SKM-1 treated with dmso at 0.1 percent for 144 hours (cell line): ENCODE measurements at regions not wholly inside any gene's neighbourhood (a gene's known extent, or its start where the extent isn't known, plus 50 kb on each side); places are given as distances from the start of the nearest gene placed in this dataset.

Experiments
- DNase-seq: peaks from one replicate; lab custom pipeline; 2025; ENCODE audit not compliant: unreplicated experiment; lab: John Stamatoyannopoulos, UW

DNA sequence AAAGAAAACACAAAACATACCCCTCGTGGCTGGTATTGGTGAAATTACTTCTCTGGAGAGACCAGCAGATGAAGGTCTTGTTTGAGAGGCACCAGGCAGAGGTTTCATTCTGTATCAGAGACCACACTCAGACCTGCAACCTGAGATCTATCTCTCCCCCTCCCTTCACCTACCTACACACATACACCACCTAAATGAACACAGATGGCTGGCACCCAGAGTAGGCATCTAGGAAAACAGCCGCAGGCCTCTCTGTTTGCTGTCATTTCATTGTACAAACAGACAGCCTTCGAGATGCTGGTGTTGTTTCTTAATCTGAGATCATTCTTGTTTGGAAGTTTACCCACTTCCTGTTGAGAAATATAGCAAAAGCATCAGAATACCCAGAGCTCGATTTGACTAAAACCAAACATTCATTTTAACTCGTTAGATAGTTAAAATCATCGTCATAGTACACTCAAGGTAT lies 173.9 kb upstream of the SLC25A13 start:
- DNase-seq, result no peak

DNA sequence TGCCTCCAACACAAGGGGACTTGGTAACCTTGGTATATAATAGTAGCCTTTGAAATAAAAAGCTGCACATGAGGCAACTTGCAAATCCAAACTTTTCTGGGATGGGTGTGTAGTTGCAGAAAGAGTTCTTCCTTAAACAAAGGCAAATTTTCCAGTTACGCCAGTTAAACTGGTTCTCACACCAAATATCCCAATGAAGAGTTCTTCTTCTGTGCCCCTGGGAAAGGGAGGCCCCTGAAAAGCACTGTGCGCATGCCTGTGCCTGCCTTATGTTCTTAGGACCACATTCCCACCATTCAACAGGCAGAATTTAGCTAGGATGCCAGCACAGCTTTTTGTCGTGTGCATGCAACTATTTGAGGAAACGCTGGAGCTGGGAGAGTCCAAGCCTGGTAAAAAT lies 164.8 kb upstream of the SLC25A13 start:
- DNase-seq, result no peak

DNA sequence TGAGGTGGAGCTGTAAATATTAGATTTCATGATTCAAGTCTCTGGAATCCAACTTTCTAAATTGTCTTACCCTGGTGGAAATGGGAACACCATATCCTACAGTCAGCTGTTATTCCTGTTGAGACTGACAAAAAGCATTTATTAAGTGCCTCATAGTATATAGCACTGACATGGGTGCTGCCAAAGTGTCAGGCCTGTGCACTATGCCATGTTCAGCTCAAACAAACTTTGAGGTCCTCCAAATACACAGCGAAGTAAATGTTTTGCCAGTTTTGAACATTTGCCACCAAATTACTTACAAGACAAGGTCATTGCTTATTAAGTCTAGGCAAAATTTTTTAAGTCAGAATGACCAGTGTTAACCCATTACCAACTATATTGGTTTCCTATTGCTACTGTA lies 162.9 kb upstream of the SLC25A13 start:
- no peak for DNase-seq

DNA sequence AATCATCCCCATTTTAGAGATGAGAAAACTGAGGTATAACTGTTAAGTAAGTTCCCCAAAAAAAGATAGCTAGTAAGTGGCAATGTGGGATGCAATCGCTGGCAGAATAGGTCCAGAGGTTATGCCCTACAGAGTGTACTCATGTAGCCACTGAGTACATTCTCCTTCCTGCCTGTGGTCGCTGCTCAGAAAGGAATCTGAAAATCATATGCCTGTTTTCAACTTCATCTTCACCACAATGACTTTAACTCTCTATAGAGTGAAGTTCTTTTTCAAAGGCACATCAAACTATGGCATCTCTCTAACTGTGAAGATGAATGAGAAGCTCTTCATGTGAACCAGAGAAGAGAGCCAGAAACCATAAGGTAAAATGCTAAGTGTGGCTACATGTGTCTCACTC lies 162.2 kb upstream of the SLC25A13 start:
- DNase-seq, result no peak

DNA sequence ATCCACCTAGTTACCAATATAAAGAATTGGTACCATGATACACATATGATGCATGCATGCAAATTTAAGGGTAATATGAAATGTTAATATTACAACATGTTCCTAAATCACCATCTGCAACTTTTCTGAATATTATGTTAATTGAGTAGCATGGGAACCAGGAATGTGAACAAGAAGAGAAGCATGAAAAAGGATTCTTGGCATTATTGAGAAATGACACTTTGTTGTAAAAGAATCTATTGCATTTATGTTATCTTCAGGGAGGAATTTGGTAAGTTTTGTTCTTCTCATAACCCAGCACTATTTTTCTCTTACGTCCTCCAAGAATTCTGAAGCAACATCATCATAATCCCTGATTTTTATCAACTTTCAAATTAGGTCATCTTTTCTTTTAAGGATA lies 159.9 kb upstream of the SLC25A13 start:
- no peak for DNase-seq

GRCh38 chr7:96479015-96479645 lies 157.2 kb upstream of the SLC25A13 start:
- no peak for DNase-seq

- DNase-seq, result no peak
These were observed 149.7 kb upstream of the SLC25A13 start for GRCh38 chr7:96471606-96472005.

DNA sequence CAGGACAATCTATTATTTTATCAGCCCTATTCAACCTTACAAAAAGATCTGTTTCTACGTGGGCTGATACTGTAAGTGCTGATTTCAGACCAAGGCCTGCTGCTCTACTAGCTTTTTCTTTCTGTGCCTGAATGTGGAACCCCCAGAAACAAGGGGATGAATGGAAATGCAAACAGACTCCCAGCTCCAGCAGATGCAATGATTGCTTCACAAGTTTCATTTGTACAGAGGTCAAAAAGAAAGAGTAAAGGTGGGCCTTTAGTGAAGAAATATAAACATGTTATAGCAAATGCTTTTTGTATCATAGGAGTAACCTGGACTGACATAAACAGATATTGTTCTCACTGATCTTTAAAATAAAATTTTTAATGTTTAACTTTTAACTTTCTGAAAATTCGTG lies 130.2 kb upstream of the SLC25A13 start:
- no peak for DNase-seq

DNA sequence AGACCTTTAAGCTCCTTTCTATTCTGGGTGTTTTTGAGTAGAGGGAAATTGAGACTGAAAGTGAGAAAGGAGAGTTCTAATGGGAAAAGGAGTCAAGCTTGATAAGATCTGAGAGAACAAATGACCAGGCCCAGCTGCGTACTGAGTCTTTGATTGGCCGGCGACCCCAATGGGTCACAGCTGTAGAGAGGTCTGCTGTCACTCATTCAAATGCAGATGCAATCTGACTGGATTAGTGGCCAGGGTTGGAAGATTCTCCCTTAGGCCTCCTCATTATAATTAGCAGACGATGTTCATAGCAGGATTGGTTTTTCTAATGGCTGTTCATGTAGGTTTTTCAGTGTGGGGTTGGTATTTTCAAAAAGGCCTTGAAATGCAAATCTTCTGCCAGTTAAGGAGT lies 127.2 kb upstream of the SLC25A13 start:
- no peak for DNase-seq

- no peak for DNase-seq
These were observed 125.3 kb upstream of the SLC25A13 start for GRCh38 chr7:96447109-96447645.

- no peak for DNase-seq
These were observed 119.7 kb upstream of the SLC25A13 start for GRCh38 chr7:96441436-96442084.

DNA sequence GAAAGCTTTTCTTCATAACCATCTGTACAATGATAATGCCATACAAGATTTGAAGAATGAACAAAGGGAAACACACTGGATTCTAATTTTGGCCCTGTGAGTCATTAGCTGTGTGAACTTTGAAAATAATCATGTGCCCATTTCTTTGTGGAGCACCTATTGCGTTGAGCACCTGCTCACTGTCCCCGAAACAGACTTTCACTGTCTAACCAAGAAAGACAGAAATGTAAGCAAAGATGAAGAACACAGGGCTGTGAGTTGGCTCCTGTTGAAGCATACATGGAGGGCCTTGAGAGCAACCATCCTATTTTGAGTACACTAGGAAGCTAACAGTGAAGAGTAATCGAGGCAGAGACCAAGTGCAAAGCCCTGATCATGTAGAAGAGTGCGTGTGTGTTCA lies 118.4 kb upstream of the SLC25A13 start:
- DNase-seq, result no peak

DNA sequence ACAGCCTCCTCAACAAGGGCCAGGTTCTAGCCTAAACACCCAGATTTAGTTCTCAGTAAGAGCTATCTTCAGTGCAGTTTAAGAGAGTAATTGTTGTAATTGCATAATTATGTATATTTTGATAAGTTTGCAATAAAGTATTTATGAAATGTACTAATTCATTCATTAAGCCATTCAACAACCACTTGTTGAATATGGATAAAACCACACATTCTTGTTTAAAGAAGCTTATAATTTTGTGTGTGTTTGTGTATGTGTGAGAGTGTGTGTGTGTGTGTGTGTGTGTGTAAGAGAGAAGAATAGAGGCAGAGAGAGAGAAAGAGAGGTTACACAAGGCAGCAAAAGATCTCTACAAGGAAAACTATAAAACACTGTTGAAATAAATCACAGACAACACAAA lies 115.0 kb upstream of the SLC25A13 start:
- no peak for DNase-seq

- no peak for DNase-seq
These were observed 108.5 kb upstream of the SLC25A13 start for GRCh38 chr7:96430356-96430755.

DNA sequence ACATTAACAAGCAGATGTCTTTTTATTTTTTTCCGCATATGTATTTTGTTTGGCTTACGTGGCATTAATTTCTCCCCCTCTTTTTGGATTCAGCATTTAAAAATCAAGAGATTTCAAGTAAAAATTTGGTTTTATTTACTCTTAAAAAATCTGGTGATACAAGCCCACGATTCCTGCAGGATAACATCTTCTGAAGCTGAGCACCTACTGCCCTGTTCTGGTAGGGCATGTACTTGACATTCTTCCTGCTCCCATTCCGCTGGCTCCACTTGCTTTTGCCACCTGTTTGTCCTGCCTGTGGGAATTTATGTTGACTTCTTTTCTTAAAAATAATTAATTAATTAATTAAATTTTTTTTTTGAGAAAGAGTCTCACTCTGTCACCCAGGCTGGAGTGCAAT lies 105.2 kb upstream of the SLC25A13 start:
- no peak for DNase-seq

DNA sequence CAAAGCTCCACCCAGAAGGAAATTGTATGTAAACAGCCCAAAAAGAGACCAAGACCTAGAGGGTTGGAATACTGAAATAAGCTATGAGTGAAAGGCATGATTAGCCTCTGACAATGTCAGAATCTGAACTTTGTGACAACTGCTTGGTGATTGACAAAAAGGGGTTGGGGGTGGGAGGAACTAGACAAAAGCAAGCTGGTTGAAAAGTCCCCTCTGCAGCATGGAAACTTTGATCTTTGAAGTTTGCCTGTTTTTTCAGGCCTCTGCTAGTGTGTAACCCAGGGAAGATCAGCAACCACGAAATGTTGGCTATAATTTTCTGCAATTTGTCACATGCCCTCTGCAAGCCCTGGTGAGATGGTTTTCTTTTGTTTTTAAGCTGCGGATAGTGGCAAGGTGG lies 104.8 kb upstream of the SLC25A13 start:
- DNase-seq, result no peak

GRCh38 chr7:96426027-96426426 lies 104.1 kb upstream of the SLC25A13 start:
- no peak for DNase-seq

DNA sequence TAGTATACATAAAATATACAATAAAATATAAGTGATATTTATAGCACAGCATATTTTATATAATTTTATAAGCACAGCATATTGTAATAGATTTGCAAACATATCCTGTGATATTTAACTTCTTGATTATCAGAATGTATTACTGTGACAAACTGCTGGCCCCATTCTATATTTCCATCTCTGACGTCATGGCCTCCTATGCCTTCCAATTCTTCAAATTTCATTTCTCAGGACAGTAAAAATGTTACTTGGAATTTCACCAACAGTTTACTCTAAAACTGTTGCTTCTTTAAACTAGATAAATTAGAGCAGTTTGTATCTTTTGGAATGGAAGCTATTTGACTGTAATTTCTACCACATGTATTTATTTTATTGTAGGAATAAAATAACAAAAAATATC lies 102.5 kb upstream of the SLC25A13 start:
- no peak for DNase-seq

GRCh38 chr7:96422388-96422787 lies 100.5 kb upstream of the SLC25A13 start:
- no peak for DNase-seq

GRCh38 chr7:96418581-96418980 lies 96.7 kb upstream of the SLC25A13 start:
- no peak for DNase-seq

DNA sequence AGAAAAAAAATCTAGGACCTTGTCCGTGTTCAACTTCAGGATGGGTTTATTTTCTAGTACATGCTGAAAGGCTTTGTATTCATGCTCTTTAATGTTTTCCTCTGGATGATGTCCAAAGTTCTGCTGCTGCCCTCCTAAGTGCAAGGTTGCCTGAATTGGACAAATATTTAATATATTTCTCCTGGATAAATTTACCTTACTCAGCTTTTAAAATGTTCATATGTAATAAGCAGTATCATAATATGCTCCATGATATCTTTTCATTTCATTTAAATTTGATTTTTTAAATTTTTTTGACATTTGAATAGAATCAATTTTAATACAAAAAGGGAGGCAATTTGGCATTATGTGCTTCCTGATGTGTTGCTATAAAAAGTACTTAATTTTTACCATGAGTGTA lies 95.9 kb upstream of the SLC25A13 start:
- no peak for DNase-seq

DNA sequence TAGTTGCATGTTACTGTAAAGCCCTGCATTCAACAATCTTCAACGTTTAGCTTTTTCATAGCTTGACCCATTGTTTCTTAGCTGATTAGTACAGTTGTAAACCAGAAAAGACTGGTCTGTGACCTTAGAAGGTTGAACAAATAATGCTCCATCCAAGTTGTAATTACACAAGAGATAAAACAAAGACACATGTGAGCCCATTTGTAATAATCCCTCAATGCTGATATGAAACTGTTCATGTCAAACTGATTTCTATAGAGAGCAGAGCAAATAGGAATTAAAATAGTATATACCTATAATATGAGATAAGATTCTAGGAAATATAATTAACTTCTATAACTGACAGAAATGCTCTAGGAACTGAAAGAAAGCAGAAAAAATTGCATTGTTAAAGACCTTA lies 94.7 kb upstream of the SLC25A13 start:
- no peak for DNase-seq

GRCh38 chr7:96416116-96416515 lies 94.2 kb upstream of the SLC25A13 start:
- no peak for DNase-seq
